Astrocyte (in vitro differentiated cells and primary cell): ENCODE measurements at regions not wholly inside any gene's neighbourhood (a gene's known extent, or its start where the extent isn't known, plus 50 kb on each side); places are given as distances from the start of the nearest gene placed in this dataset.

Source experiments
- DNase-seq: peaks from one replicate; pipeline ENCODE4 v3.0.0-alpha.2; 2010; ENCODE audit warnings: low read depth
- FAIRE-seq: peaks from 2 replicates; lab custom pipeline; 2011; peaks lifted over from hg19 to GRCh38; lab: Jason Lieb, UNC
- H2AFZ ChIP-seq: 2 replicates; pipeline ENCODE4 v1.6.0; 2012; ENCODE audit warnings: low read depth, low read length, inconsistent platforms
- H3K27ac ChIP-seq: 2 replicates; pipeline ENCODE4 v1.5.1; 2011; ENCODE audit warnings: low read depth, low read length, inconsistent platforms
- H3K27me3 ChIP-seq: 2 replicates; pipeline ENCODE4 v1.6.0; 2011; ENCODE audit warnings: low read length, inconsistent platforms; ENCODE audit not compliant: insufficient read depth
- H3K36me3 ChIP-seq: 2 replicates; pipeline ENCODE4 v1.5.1; 2011; ENCODE audit warnings: low read length, inconsistent platforms; ENCODE audit not compliant: insufficient read depth
- H3K4me1 ChIP-seq: 2 replicates; pipeline ENCODE4 v1.5.1; 2011; ENCODE audit warnings: low read length, inconsistent platforms; ENCODE audit not compliant: insufficient read depth
- H3K4me2 ChIP-seq: 2 replicates; pipeline ENCODE4 v1.6.0; 2012; ENCODE audit warnings: low read length, inconsistent platforms
- H3K4me3 ChIP-seq: 2 replicates; pipeline ENCODE4 v1.5.1; 2011; ENCODE audit warnings: low read depth, mild to moderate bottlenecking, low read length, inconsistent platforms; ENCODE audit not compliant: insufficient read depth
- H3K79me2 ChIP-seq: 2 replicates; pipeline ENCODE4 v1.6.0; 2012; ENCODE audit warnings: mild to moderate bottlenecking, low read length, inconsistent platforms; ENCODE audit not compliant: insufficient read depth
- H3K9ac ChIP-seq: 2 replicates; pipeline ENCODE4 v1.6.0; 2012; ENCODE audit warnings: mild to moderate bottlenecking, low read length, inconsistent platforms
- H3K9me3 ChIP-seq: 2 replicates; pipeline ENCODE4 v1.5.1; 2012; ENCODE audit warnings: low read depth, mild to moderate bottlenecking, low read length, inconsistent platforms; ENCODE audit not compliant: insufficient read depth
- H4K20me1 ChIP-seq: 2 replicates; pipeline ENCODE4 v1.6.0; 2012; ENCODE audit warnings: low read length, inconsistent platforms; ENCODE audit not compliant: insufficient read depth
- H3K27ac Mint-ChIP-seq: one replicate; pipeline ENCODE4 v1.8.0; 2021; ENCODE audit warnings: mild to moderate bottlenecking, mixed read lengths; ENCODE audit not compliant: unreplicated experiment
- H3K27me3 Mint-ChIP-seq: one replicate; pipeline ENCODE4 v1.8.0; 2021; ENCODE audit warnings: low read depth, mixed read lengths; ENCODE audit not compliant: unreplicated experiment
- H3K36me3 Mint-ChIP-seq: one replicate; pipeline ENCODE4 v1.8.0; 2021; ENCODE audit warnings: low read depth, mixed read lengths; ENCODE audit not compliant: unreplicated experiment
- H3K4me1 Mint-ChIP-seq: one replicate; pipeline ENCODE4 v1.8.0; 2021; ENCODE audit warnings: low read depth, mixed read lengths; ENCODE audit not compliant: unreplicated experiment
- H3K4me3 Mint-ChIP-seq: one replicate; pipeline ENCODE4 v1.8.0; 2021; ENCODE audit warnings: mild to moderate bottlenecking, moderate library complexity, mixed read lengths; ENCODE audit not compliant: unreplicated experiment
- H3K9me3 Mint-ChIP-seq: one replicate; pipeline ENCODE4 v1.8.0; 2021; ENCODE audit warnings: mild to moderate bottlenecking, mixed read lengths; ENCODE audit not compliant: unreplicated experiment
- EZH2 ChIP-seq: IDR thresholded peaks from 2 replicates; pipeline ENCODE4 v1.6.1; 2012; ENCODE audit warnings: mild to moderate bottlenecking, low read length, inconsistent platforms; ENCODE audit not compliant: insufficient read depth
- TF ChIP-seq, protein P1 (sequence below): IDR thresholded peaks from 2 replicates; pipeline ENCODE4 v1.5.1; 2011; ENCODE audit warnings: low read depth, mild to moderate bottlenecking, inconsistent platforms, low read length, moderate library complexity; ENCODE audit not compliant: insufficient read depth

DNA sequence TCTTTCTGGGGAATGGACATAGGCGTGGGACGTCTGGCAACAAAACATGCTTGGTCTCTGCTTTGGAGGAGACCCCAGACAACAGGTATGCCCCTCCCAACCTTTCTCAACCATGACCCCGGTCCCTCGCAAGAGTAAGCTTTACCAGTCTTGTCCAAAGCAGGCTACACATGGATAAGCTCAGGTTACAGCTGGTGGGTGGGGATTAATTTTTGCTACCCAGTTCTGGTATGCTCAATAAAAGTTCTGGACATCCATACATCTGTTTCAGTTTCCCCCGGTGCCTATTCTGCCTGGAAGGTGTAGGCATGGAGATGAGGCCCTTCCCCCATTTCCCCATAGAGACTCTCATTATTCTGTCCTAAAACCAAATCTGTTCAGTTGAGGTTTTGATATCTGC is 54.5 kb upstream of the NOCT start:
- Histone ChIP-seq H3K9ac (no peak overlapping the region), H3K27me3 (no peaks in the 10 kb centered on the region), H3K4me1 (no peaks in the 10 kb centered on the region), H3K9me3 (no peaks in the 10 kb centered on the region), H3K4me2 (no peak overlapping the region), H4K20me1 (no peaks in the 10 kb centered on the region), H3K27ac (no peak overlapping the region), H2AFZ (no peak overlapping the region), H3K79me2 (no peaks in the 10 kb centered on the region), H3K36me3 (no peaks in the 10 kb centered on the region), H3K4me3 (no peak overlapping the region)
- Mint-ChIP-seq H3K4me3 (no peak overlapping the region), H3K9me3 (peaks cover 2% of the 10 kb centered on the region), H3K27me3 (no peaks in the 10 kb centered on the region), H3K4me1 (peaks cover 10% of the 10 kb centered on the region), H3K27ac (no peak overlapping the region), H3K36me3 (no peaks in the 10 kb centered on the region)
- TF ChIP-seq EZH2 = no peak
- TF ChIP-seq, protein P1, sequence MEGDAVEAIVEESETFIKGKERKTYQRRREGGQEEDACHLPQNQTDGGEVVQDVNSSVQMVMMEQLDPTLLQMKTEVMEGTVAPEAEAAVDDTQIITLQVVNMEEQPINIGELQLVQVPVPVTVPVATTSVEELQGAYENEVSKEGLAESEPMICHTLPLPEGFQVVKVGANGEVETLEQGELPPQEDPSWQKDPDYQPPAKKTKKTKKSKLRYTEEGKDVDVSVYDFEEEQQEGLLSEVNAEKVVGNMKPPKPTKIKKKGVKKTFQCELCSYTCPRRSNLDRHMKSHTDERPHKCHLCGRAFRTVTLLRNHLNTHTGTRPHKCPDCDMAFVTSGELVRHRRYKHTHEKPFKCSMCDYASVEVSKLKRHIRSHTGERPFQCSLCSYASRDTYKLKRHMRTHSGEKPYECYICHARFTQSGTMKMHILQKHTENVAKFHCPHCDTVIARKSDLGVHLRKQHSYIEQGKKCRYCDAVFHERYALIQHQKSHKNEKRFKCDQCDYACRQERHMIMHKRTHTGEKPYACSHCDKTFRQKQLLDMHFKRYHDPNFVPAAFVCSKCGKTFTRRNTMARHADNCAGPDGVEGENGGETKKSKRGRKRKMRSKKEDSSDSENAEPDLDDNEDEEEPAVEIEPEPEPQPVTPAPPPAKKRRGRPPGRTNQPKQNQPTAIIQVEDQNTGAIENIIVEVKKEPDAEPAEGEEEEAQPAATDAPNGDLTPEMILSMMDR = no peak
- DNase-seq = no peak
- FAIRE-seq = no peak

- H2AFZ ChIP-seq = no peak overlapping the region
- no peak overlapping the region for H3K27ac ChIP-seq
- no peaks in the 10 kb centered on the region for H3K79me2 ChIP-seq
- Mint-ChIP-seq H3K36me3 (no peaks in the 10 kb centered on the region), H3K27ac (no peak overlapping the region), H3K27me3 (no peaks in the 10 kb centered on the region), H3K4me1 (peaks cover 10% of the 10 kb centered on the region), H3K9me3 (peaks cover 2% of the 10 kb centered on the region), H3K4me3 (no peak overlapping the region)
- H3K36me3 ChIP-seq = no peaks in the 10 kb centered on the region
- H4K20me1 ChIP-seq = no peaks in the 10 kb centered on the region
- no peak overlapping the region for H3K9ac ChIP-seq
- H3K9me3 ChIP-seq = no peaks in the 10 kb centered on the region
- H3K4me3 ChIP-seq = no peak overlapping the region
- no peak overlapping the region for H3K4me2 ChIP-seq
- no peak for TF ChIP-seq EZH2
- TF ChIP-seq, protein P1 = no peak
- no peaks in the 10 kb centered on the region for H3K4me1 ChIP-seq
- H3K27me3 ChIP-seq = no peaks in the 10 kb centered on the region
- DNase-seq (no peak), FAIRE-seq (peak; percentile 5)
These were observed 55.3 kb upstream of the NOCT start for GRCh38 chr4:138960175-138960710.

- H3K27ac ChIP-seq = no peak overlapping the region
- H3K79me2 ChIP-seq = no peaks in the 10 kb centered on the region
- Mint-ChIP-seq H3K27ac (no peak overlapping the region), H3K9me3 (peaks cover 2% of the 10 kb centered on the region), H3K4me1 (peaks cover 14% of the 10 kb centered on the region), H3K36me3 (no peaks in the 10 kb centered on the region), H3K4me3 (no peak overlapping the region), H3K27me3 (no peaks in the 10 kb centered on the region)
- H2AFZ ChIP-seq = no peak overlapping the region
- no peaks in the 10 kb centered on the region for H3K27me3 ChIP-seq
- no peak overlapping the region for H3K4me3 ChIP-seq
- H3K4me1 ChIP-seq = peaks cover 5% of the 10 kb centered on the region
- no peak for FAIRE-seq
- DNase-seq = peak; percentile 14
- H4K20me1 ChIP-seq = no peaks in the 10 kb centered on the region
- no peak overlapping the region for H3K9ac ChIP-seq
- TF ChIP-seq EZH2 = no peak
- TF ChIP-seq, protein P1 = no peak
- H3K9me3 ChIP-seq = no peaks in the 10 kb centered on the region
- H3K4me2 ChIP-seq = no peak overlapping the region
- no peaks in the 10 kb centered on the region for H3K36me3 ChIP-seq
These were observed 56.3 kb upstream of the NOCT start for GRCh38 chr4:138959097-138959815.
